GM12891 (cell line): ENCODE measurements at regions not wholly inside any gene's neighbourhood (a gene's known extent, or its start where the extent isn't known, plus 50 kb on each side); places are given as distances from the start of the nearest gene placed in this dataset.

Experiments
- POLR2A ChIP-seq: IDR thresholded peaks from 2 replicates; pipeline ENCODE4 v1.6.1; 2011; ENCODE audit warnings: low read depth, low read length, control low read depth
- POLR2AphosphoS5 ChIP-seq: IDR thresholded peaks from 2 replicates; pipeline ENCODE4 v1.6.1; 2011; ENCODE audit warnings: low read depth, low read length, control low read depth
- SPI1 ChIP-seq: IDR thresholded peaks from 2 replicates; pipeline ENCODE4 v1.6.1; 2011; ENCODE audit warnings: low read depth, low read length, control low read depth

DNA sequence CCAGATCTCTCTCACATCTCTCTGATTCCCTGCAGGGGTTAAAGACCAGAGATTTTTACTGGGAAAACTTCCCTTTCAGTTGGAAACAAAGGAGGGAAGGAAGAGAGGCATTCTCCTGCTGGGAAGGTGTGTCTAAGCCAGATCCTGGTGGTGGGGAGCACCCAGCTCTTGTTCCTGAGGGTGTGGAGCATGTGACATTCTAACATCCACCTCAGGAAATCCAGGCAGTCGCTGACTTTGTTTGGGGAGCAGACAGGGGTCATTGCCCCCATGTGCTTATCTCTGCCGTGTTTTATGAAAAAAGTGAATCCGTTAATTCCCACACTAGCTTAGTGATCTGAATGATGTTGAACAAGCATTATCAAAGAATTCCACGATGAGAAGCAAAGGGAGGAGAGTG lies 431.7 kb upstream of the AMELY start:
- no peak for TF ChIP-seq POLR2AphosphoS5
- no peak for TF ChIP-seq POLR2A
- TF ChIP-seq SPI1 = no peak
